GM18511 (cell line): ENCODE measurements at regions not wholly inside any gene's neighbourhood (a gene's known extent, or its start where the extent isn't known, plus 50 kb on each side); places are given as distances from the start of the nearest gene placed in this dataset.
A peak's percentile ranks its signal among the peaks of the same experiment; 100 is the strongest.

Experiments
- ATAC-seq: cut with Tn5 transposase; IDR thresholded peaks from one replicate; pipeline ENCODE4 v1.9.1; 2021; ENCODE audit warnings: mild to moderate bottlenecking, moderate library complexity; ENCODE audit not compliant: unreplicated experiment

- peak; percentile 37 for ATAC-seq
Measured at GRCh38 chr9:111985315-111985714, 88.7 kb downstream of the UGCG start.

GRCh38 chr9:111986035-111986556, 89.5 kb downstream of the UGCG start:
- no peak for ATAC-seq
